SH-SY5Y (cell line): ENCODE measurements at regions not wholly inside any gene's neighbourhood (a gene's known extent, or its start where the extent isn't known, plus 50 kb on each side); places are given as distances from the start of the nearest gene placed in this dataset.

Experiments used
- GATA2 ChIP-seq: IDR thresholded peaks from 2 replicates; pipeline ENCODE4 v1.6.1; 2011; ENCODE audit warnings: mild to moderate bottlenecking, low read depth, low read length
- GATA3 ChIP-seq: IDR thresholded peaks from 2 replicates; pipeline ENCODE4 v1.6.1; 2011; ENCODE audit warnings: low read depth, mild to moderate bottlenecking, low read length, moderate library complexity

DNA sequence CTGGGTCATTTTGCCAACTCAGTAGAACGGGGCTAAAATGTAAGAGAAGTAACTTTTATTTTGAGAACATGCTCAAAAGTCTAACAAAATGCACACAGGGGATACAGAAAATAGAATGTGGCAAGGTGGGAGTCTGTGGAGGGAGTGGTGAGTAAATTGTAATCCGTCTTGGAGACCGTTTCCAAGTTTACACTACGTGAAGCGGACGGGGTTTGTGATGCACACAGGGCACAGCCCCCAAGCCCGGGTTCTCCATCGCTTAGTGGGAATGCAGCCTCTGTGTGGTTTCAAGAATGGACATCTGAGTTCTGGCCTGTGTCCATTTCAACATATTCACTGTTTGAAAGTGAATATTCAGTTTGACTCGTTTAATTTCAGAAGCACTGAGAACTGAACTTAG is 65.0 kb upstream of the TMEM18 start:
- TF ChIP-seq GATA2 (no peak), GATA3 (no peak)
